IMR-90 (cell line): ENCODE measurements at regions not wholly inside any gene's neighbourhood (a gene's known extent, or its start where the extent isn't known, plus 50 kb on each side); places are given as distances from the start of the nearest gene placed in this dataset.

ENCODE experiments used
- ATAC-seq: fragments of 200-7000 bp; cut with Tn5 transposase; 2 replicates; pipeline ENCODE4 v1.9.1; 2020; ENCODE audit warnings: low read depth, mild to moderate bottlenecking, moderate library complexity
- BruUV-seq: library from RNA; stranded (reverse); fragments of 400-500 nt; replicated peaks from 2 replicates; lab custom pipeline; 2021; lab: Mats Ljungman, UMichigan
- CTCF ChIA-PET: fragments of 300-600 bp; formaldehyde crosslinking; extraction: SDS; loops from one replicate; lab custom pipeline; 2021; ENCODE audit warnings: antibody characterized with exemption; lab: Yijun Ruan, JAX
- POLR2A ChIA-PET: fragments of 300-600 bp; sonication (Branson Sonifier 250); formaldehyde crosslinking; loops from one replicate; lab custom pipeline; 2022; ENCODE audit warnings: antibody characterized with exemption; ENCODE audit not compliant: unreplicated experiment; lab: Charles Lee
- DNase-seq: peaks from one replicate; pipeline ENCODE4 v3.0.0; 2013
- H2AFZ ChIP-seq: replicated peaks from 2 replicates; pipeline ENCODE3; 2013; ENCODE audit warnings: low read length, mild to moderate bottlenecking; ENCODE audit not compliant: poor library complexity
- H2AK5ac ChIP-seq: 2 replicates; pipeline ENCODE4 v1.6.1; 2013; ENCODE audit warnings: low read depth, low read length, inconsistent platforms
- H2AK9ac ChIP-seq: replicated peaks from 2 replicates; pipeline ENCODE3; 2013; ENCODE audit warnings: mild to moderate bottlenecking, low read depth, low read length, moderate library complexity; ENCODE audit not compliant: poor library complexity
- H2BK120ac ChIP-seq: 2 replicates; pipeline ENCODE4 v1.6.1; 2013; ENCODE audit warnings: low read depth, low read length, inconsistent platforms
- H2BK15ac ChIP-seq: 3 replicates; pipeline ENCODE4 v1.6.1; 2013; ENCODE audit warnings: low read depth, low read length, inconsistent platforms
- H2BK20ac ChIP-seq: 2 replicates; pipeline ENCODE4 v1.6.1; 2013; ENCODE audit warnings: low read depth, mild to moderate bottlenecking, inconsistent platforms, low read length, moderate library complexity
- H2BK5ac ChIP-seq: 2 replicates; pipeline ENCODE4 v1.6.1; 2013; ENCODE audit warnings: mild to moderate bottlenecking, low read depth, low read length, inconsistent platforms; ENCODE audit not compliant: poor library complexity, severe bottlenecking
- H3K14ac ChIP-seq: replicated peaks from 2 replicates; pipeline ENCODE4 v1.6.1; 2013; ENCODE audit warnings: low read depth, low read length, inconsistent platforms
- H3K18ac ChIP-seq: 2 replicates; pipeline ENCODE4 v1.6.1; 2013; ENCODE audit warnings: low read depth, low read length, control low read depth
- H3K23ac ChIP-seq: 2 replicates; pipeline ENCODE4 v1.6.1; 2013; ENCODE audit warnings: low read depth, low read length, inconsistent platforms
- H3K27ac ChIP-seq: 2 replicates; pipeline ENCODE4 v1.5.1; 2013; ENCODE audit warnings: mild to moderate bottlenecking, control low read depth, low read length; ENCODE audit not compliant: insufficient read depth
- H3K27me3 ChIP-seq: 2 replicates; pipeline ENCODE4 v1.6.1; 2013; ENCODE audit warnings: low read length; ENCODE audit not compliant: control insufficient read depth, insufficient read depth
- H3K36me3 ChIP-seq: 2 replicates; pipeline ENCODE4 v1.6.1; 2013; ENCODE audit warnings: low read length, mixed read lengths; ENCODE audit not compliant: control insufficient read depth, insufficient read depth
- H3K4ac ChIP-seq: 2 replicates; pipeline ENCODE4 v1.6.1; 2013; ENCODE audit warnings: low read depth, low read length, inconsistent platforms
- H3K4me1 ChIP-seq: 2 replicates; pipeline ENCODE4 v1.6.1; 2013; ENCODE audit warnings: low read length, mixed read lengths; ENCODE audit not compliant: control insufficient read depth, insufficient read depth
- H3K4me2 ChIP-seq: 2 replicates; pipeline ENCODE4 v1.6.1; 2013; ENCODE audit warnings: low read depth, mild to moderate bottlenecking, control low read depth, low read length, moderate library complexity
- H3K4me3 ChIP-seq: 2 replicates; pipeline ENCODE4 v1.5.1; 2013; ENCODE audit warnings: low read depth, mild to moderate bottlenecking, control low read depth, low read length, moderate library complexity; ENCODE audit not compliant: insufficient read depth
- H3K56ac ChIP-seq: 2 replicates; pipeline ENCODE4 v1.6.1; 2013; ENCODE audit warnings: low read length, inconsistent platforms; ENCODE audit not compliant: insufficient read depth; ENCODE audit errors: extremely low read depth
- H3K79me1 ChIP-seq, 2 experiments: 2 replicates each; pipeline ENCODE4 v1.6.1; 2013; ENCODE audit warnings: low read length in 2 of 2, inconsistent platforms in 1 of 2, low read depth in 1 of 2
- H3K9ac ChIP-seq: 2 replicates; pipeline ENCODE4 v1.6.1; 2013; ENCODE audit warnings: low read depth, low read length, control low read depth
- H3K9me1 ChIP-seq: 2 replicates; pipeline ENCODE4 v1.6.1; 2013; ENCODE audit warnings: low read length, inconsistent platforms; ENCODE audit not compliant: insufficient read depth
- H3K9me3 ChIP-seq: 2 replicates; pipeline ENCODE4 v1.6.1; 2013; ENCODE audit warnings: low read length; ENCODE audit not compliant: control insufficient read depth, insufficient read depth
- H4K20me1 ChIP-seq: 2 replicates; pipeline ENCODE4 v1.6.1; 2013; ENCODE audit warnings: low read length, inconsistent platforms; ENCODE audit not compliant: insufficient read depth
- H4K5ac ChIP-seq: 2 replicates; pipeline ENCODE4 v1.6.1; 2013; ENCODE audit warnings: mild to moderate bottlenecking, low read depth, low read length, control low read depth
- H4K8ac ChIP-seq, 2 experiments: 2 replicates each; pipeline ENCODE4 v1.6.1; 2013; ENCODE audit warnings: low read depth in 2 of 2, low read length in 2 of 2, control low read depth in 1 of 2, inconsistent platforms in 1 of 2
- H4K91ac ChIP-seq: 2 replicates; pipeline ENCODE4 v1.6.1; 2013; ENCODE audit warnings: low read depth, low read length, inconsistent platforms; ENCODE audit not compliant: insufficient read depth
- BHLHE40 ChIP-seq: fragments of 150-350 bp; IDR thresholded peaks from 2 replicates; pipeline ENCODE4 v1.6.1; 2016; ENCODE audit warnings: mild to moderate bottlenecking, low read depth, low read length
- CEBPB ChIP-seq: IDR thresholded peaks from 2 replicates; pipeline ENCODE4 v1.6.1; 2012; ENCODE audit warnings: low read depth, low read length, improper control_type of control experiment
- FOS ChIP-seq: fragments of 150-350 bp; IDR thresholded peaks from 2 replicates; pipeline ENCODE4 v1.6.1; 2016; ENCODE audit warnings: low read depth, low read length
- MAZ ChIP-seq: IDR thresholded peaks from 2 replicates; pipeline ENCODE4 v1.6.1; 2012; ENCODE audit warnings: low read depth, mild to moderate bottlenecking, low read length, improper control_type of control experiment, moderate library complexity, borderline replicate concordance
- NFE2L2 ChIP-seq: fragments of 150-350 bp; IDR thresholded peaks from 2 replicates; pipeline ENCODE4 v1.6.1; 2016; ENCODE audit warnings: low read depth, mild to moderate bottlenecking, low read length
- POLR2A ChIP-seq: IDR thresholded peaks from 2 replicates; pipeline ENCODE4 v1.6.1; 2012; ENCODE audit warnings: mild to moderate bottlenecking, low read depth, low read length
- RCOR1 ChIP-seq: IDR thresholded peaks from 2 replicates; pipeline ENCODE4 v1.6.1; 2012; ENCODE audit warnings: mild to moderate bottlenecking, low read length, improper control_type of control experiment; ENCODE audit not compliant: insufficient replicate concordance
- SMC3 ChIP-seq: fragments of 150-350 bp; IDR thresholded peaks from 2 replicates; pipeline ENCODE4 v1.6.1; 2016; ENCODE audit warnings: low read depth, mild to moderate bottlenecking, antibody characterized with exemption, low read length, moderate library complexity
- WGBS, 2 experiments: methylation state at CpG; one replicate each; pipeline versions ENCODE4 v1.1.5 to v1.1.7; 2013; ENCODE audit warnings: missing lambda C conversion rate in 2 of 2; ENCODE audit not compliant: insufficient read length in 1 of 2; ENCODE audit errors: extremely low coverage in 2 of 2; 5-methylcytosine and 5-hydroxymethylcytosine counted together
- dilution Hi-C: fragments of 300-500 bp; cut with HindIII; formaldehyde crosslinking; loops from one replicate; pipeline ENCODE4 v1.14.3; 2018; ENCODE audit warnings: low sequenced_read_pairs; ENCODE audit not compliant: unreplicated experiment
- in situ Hi-C: fragments of 300-500 bp; cut with MboI; formaldehyde crosslinking; loops from 3 replicates; pipeline ENCODE4 v1.14.3; 2019; ENCODE audit warnings: low sequenced_read_pairs, inconsistent platforms, mixed read lengths
- intact Hi-C: fragments of 100-400 bp; cut with micrococcal nuclease; formaldehyde crosslinking; loops from 2 replicates; pipeline ENCODE4 v1.10.0; 2022
- TF ChIP-seq, protein P1 (sequence below): fragments of 150-350 bp; IDR thresholded peaks from 2 replicates; pipeline ENCODE4 v1.6.1; 2017; ENCODE audit warnings: mild to moderate bottlenecking, antibody characterized with exemption, low read length, low read depth

DNA sequence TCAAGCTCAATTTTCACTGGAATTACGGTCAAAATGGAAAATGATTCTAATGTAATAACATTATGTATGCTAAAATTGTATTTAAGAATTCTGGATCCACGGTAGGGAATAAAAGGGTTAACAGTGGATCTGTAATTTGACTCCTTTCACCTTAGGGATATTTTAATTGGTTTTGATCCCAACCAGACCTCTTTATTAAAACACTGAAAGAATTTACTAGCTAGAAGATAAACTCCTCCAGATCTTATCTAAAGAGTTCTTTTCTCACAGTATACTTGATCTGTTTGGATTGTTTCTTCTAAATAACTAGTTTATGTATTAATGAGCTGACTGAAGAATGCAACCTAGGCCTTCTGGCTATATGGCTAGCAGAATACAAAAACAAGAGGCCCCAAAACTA lies 118.4 kb downstream of the DDX53 start:
- in situ Hi-C loops (no loop called here), dilution Hi-C loops (no loop called here), intact Hi-C loops (no loop called here)
- TF ChIP-seq SMC3 (no peak), FOS (no peak), CEBPB (no peak), BHLHE40 (no peak), POLR2A (no peak), MAZ (no peak), RCOR1 (no peak), NFE2L2 (no peak)
- TF ChIP-seq, protein P1, sequence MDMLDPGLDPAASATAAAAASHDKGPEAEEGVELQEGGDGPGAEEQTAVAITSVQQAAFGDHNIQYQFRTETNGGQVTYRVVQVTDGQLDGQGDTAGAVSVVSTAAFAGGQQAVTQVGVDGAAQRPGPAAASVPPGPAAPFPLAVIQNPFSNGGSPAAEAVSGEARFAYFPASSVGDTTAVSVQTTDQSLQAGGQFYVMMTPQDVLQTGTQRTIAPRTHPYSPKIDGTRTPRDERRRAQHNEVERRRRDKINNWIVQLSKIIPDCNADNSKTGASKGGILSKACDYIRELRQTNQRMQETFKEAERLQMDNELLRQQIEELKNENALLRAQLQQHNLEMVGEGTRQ, result no peak
- H2AFZ ChIP-seq, result no peak overlapping the region
- no peak overlapping the region for H3K4ac ChIP-seq
- H2BK120ac ChIP-seq, result no peak overlapping the region
- no peak overlapping the region for H3K23ac ChIP-seq
- no peak overlapping the region for H3K4me3 ChIP-seq
- no peak overlapping the region for H3K4me2 ChIP-seq
- no peak overlapping the region for H3K14ac ChIP-seq
- H4K5ac ChIP-seq, result no peak overlapping the region
- BruUV-seq, result no TSS peak
- H3K79me1 ChIP-seq, result no peaks in the 10 kb centered on the region
- WGBS, 2 experiments, result no CpG with 5 or more reads among the region's 2 CpGs
- no peak overlapping the region for H2AK9ac ChIP-seq
- no peak overlapping the region for H2BK15ac ChIP-seq
- no peaks in the 10 kb centered on the region for H3K9me3 ChIP-seq
- H4K8ac ChIP-seq, result no peak overlapping the region
- H2BK20ac ChIP-seq, result no peak overlapping the region
- H2BK5ac ChIP-seq, result no peak overlapping the region
- no peaks in the 10 kb centered on the region for H3K27me3 ChIP-seq
- no peak overlapping the region for H3K9ac ChIP-seq
- no peaks in the 10 kb centered on the region for H4K20me1 ChIP-seq
- ChIA-PET CTCF (no interaction called here), POLR2A (no interaction called here)
- H3K27ac ChIP-seq, result no peak overlapping the region
- ATAC-seq (no peak), DNase-seq (no peak)
- no peak overlapping the region for H3K56ac ChIP-seq
- no peak overlapping the region for H3K18ac ChIP-seq
- H3K4me1 ChIP-seq, result no peaks in the 10 kb centered on the region
- H4K91ac ChIP-seq, result no peak overlapping the region
- no peaks in the 10 kb centered on the region for H3K9me1 ChIP-seq
- H3K36me3 ChIP-seq, result no peaks in the 10 kb centered on the region
- no peak overlapping the region for H2AK5ac ChIP-seq
